ENCODE measurements at regions not wholly inside any gene's neighbourhood (a gene's known extent, or its start where the extent isn't known, plus 50 kb on each side); places are given as distances from the start of the nearest gene placed in this dataset.
"Not testable (repeated sequence)": the region's sequence is repeated elsewhere in the genome, so short reads cannot be mapped to it uniquely, and the experiment has no call there.

GRCh38 chr7:65809259-65809981 is 63.5 kb upstream of the VKORC1L1 start:
- Mint-ChIP-seq H3K9me3 (peaks cover 3% of the 10 kb centered on the region), H3K27me3 (no peaks in the 10 kb centered on the region), H3K27ac (no peak overlapping the region), H3K36me3 (ENCODE audit: low read depth) (no peaks in the 10 kb centered on the region), H3K4me1 (no peaks in the 10 kb centered on the region), H3K4me3 (no peak overlapping the region)
- ATAC-seq (replicated peaks) = peak; percentile 44

GRCh38 chr7:65809982-65810288 is 62.9 kb upstream of the VKORC1L1 start:
- H3K36me3 Mint-ChIP-seq (ENCODE audit: low read depth) = no peaks in the 10 kb centered on the region
- no peaks in the 10 kb centered on the region for H3K27me3 Mint-ChIP-seq
- H3K4me3 Mint-ChIP-seq = no peak overlapping the region
- no peak for ATAC-seq (replicated peaks)
- H3K9me3 Mint-ChIP-seq = peaks cover 3% of the 10 kb centered on the region
- no peak overlapping the region for H3K27ac Mint-ChIP-seq
- no peaks in the 10 kb centered on the region for H3K4me1 Mint-ChIP-seq

- Mint-ChIP-seq H3K4me1 (no peaks in the 10 kb centered on the region), H3K4me3 (no peak overlapping the region), H3K9me3 (peaks cover 3% of the 10 kb centered on the region), H3K27me3 (no peaks in the 10 kb centered on the region), H3K36me3 (ENCODE audit: low read depth) (no peaks in the 10 kb centered on the region), H3K27ac (no peak overlapping the region)
- no peak for ATAC-seq (replicated peaks)
These were observed 60.6 kb upstream of the VKORC1L1 start for GRCh38 chr7:65812281-65812680.

- H3K27me3 Mint-ChIP-seq; H3K36me3 Mint-ChIP-seq (ENCODE audit: low read depth); H3K9me3 Mint-ChIP-seq; H3K4me3 Mint-ChIP-seq; ATAC-seq (replicated peaks); H3K27ac Mint-ChIP-seq; H3K4me1 Mint-ChIP-seq: not testable (repeated sequence)
These were observed 58.2 kb upstream of the VKORC1L1 start for GRCh38 chr7:65814556-65815167.

GRCh38 chr7:65820287-65820950 is 52.5 kb upstream of the VKORC1L1 start:
- H3K27me3 Mint-ChIP-seq = no peaks in the 10 kb centered on the region
- no peaks in the 10 kb centered on the region for H3K9me3 Mint-ChIP-seq
- H3K4me3 Mint-ChIP-seq = no peak overlapping the region
- H3K27ac Mint-ChIP-seq = no peak overlapping the region
- ATAC-seq (replicated peaks) = peak; percentile 19
- H3K4me1 Mint-ChIP-seq = no peaks in the 10 kb centered on the region
- H3K36me3 Mint-ChIP-seq (ENCODE audit: low read depth) = no peaks in the 10 kb centered on the region
